NCI-H2107 treated with DMSO at 0.1 percent for 48 hours (cell line): ENCODE measurements at regions not wholly inside any gene's neighbourhood (a gene's known extent, or its start where the extent isn't known, plus 50 kb on each side); places are given as distances from the start of the nearest gene placed in this dataset.
"Not testable (repeated sequence)": the region's sequence is repeated elsewhere in the genome, so short reads cannot be mapped to it uniquely, and the experiment has no call there.

Source experiments
- DNase-seq: peaks from one replicate; lab custom pipeline; 2025; ENCODE audit not compliant: unreplicated experiment; lab: John Stamatoyannopoulos, UW

GRCh38 chr4:27075603-27076002 lies 215.0 kb downstream of the STIM2 start:
- DNase-seq = not testable (repeated sequence)

- DNase-seq = no peak
Measured at GRCh38 chr4:27078934-27079455, 218.4 kb downstream of the STIM2 start.

GRCh38 chr4:27081675-27082586 lies 221.3 kb downstream of the STIM2 start:
- DNase-seq = no peak

GRCh38 chr4:27082776-27083175 lies 222.1 kb downstream of the STIM2 start:
- no peak for DNase-seq

- peak; percentile 0 for DNase-seq
Measured at GRCh38 chr4:27084685-27085361, 224.2 kb downstream of the STIM2 start.

- no peak for DNase-seq
Measured at GRCh38 chr4:27085396-27085795, 224.8 kb downstream of the STIM2 start.

GRCh38 chr4:27087306-27088045 lies 226.8 kb downstream of the STIM2 start:
- DNase-seq = no peak

GRCh38 chr4:27088491-27088890 lies 227.8 kb downstream of the STIM2 start:
- no peak for DNase-seq

GRCh38 chr4:27089186-27089585 lies 228.5 kb downstream of the STIM2 start:
- no peak for DNase-seq

GRCh38 chr4:27090406-27090805 lies 229.8 kb downstream of the STIM2 start:
- DNase-seq = no peak

- no peak for DNase-seq
Measured at GRCh38 chr4:27094224-27094623, 233.6 kb downstream of the STIM2 start.

GRCh38 chr4:27094783-27095182 lies 234.1 kb downstream of the STIM2 start:
- no peak for DNase-seq

- no peak for DNase-seq
Measured at GRCh38 chr4:27096142-27096824, 235.6 kb downstream of the STIM2 start.

- no peak for DNase-seq
Measured at GRCh38 chr4:27098034-27098433, 237.4 kb downstream of the STIM2 start.

GRCh38 chr4:27100713-27101112 lies 240.1 kb downstream of the STIM2 start:
- DNase-seq = no peak

- DNase-seq = no peak
Measured at GRCh38 chr4:27101126-27101525, 240.5 kb downstream of the STIM2 start.

GRCh38 chr4:27101561-27101960 lies 240.9 kb downstream of the STIM2 start:
- DNase-seq = no peak

- no peak for DNase-seq
Measured at GRCh38 chr4:27111627-27112026, 251.0 kb downstream of the STIM2 start.

GRCh38 chr4:27112587-27112986 lies 251.9 kb downstream of the STIM2 start:
- DNase-seq = no peak

GRCh38 chr4:27115221-27115620 lies 254.6 kb downstream of the STIM2 start:
- no peak for DNase-seq

- no peak for DNase-seq
Measured at GRCh38 chr4:27117453-27117852, 256.8 kb downstream of the STIM2 start.
